Activated naive CD8-positive, alpha-beta T cell treated with anti-CD3 and anti-CD28 coated beads, Interleukin-2, amount 10 ng/mL, durations not matched to agents 7 days and 5 days (primary cell): ENCODE measurements at regions not wholly inside any gene's neighbourhood (a gene's known extent, or its start where the extent isn't known, plus 50 kb on each side); places are given as distances from the start of the nearest gene placed in this dataset.

ENCODE experiments used
- ATAC-seq: fragments of 150-1000 bp; cut with Tn5 transposase; one replicate; pipeline ENCODE4 v1.10.0; 2021; ENCODE audit warnings: low read depth, moderate library complexity
- POLR2A ChIA-PET: fragments of 350-600 bp; sonication (Branson Sonifier 250); formaldehyde crosslinking; loops from one replicate; lab custom pipeline; 2021; ENCODE audit warnings: antibody characterized with exemption; lab: Charles Lee
- DNase-seq: peaks from one replicate; pipeline ENCODE4 v3.0.0; 2021
- H3K27ac Mint-ChIP-seq: one replicate; pipeline ENCODE4 v1.8.0; 2022; ENCODE audit warnings: mild to moderate bottlenecking, mixed read lengths
- H3K27me3 Mint-ChIP-seq: one replicate; pipeline ENCODE4 v1.8.0; 2022; ENCODE audit warnings: mild to moderate bottlenecking, moderate library complexity, mixed read lengths
- H3K36me3 Mint-ChIP-seq: one replicate; pipeline ENCODE4 v1.8.0; 2021; ENCODE audit warnings: mild to moderate bottlenecking, mixed read lengths
- H3K4me1 Mint-ChIP-seq: one replicate; pipeline ENCODE4 v1.8.0; 2021; ENCODE audit warnings: mixed read lengths
- H3K4me3 Mint-ChIP-seq: one replicate; pipeline ENCODE4 v1.8.0; 2022; ENCODE audit warnings: mild to moderate bottlenecking, moderate library complexity, mixed read lengths
- H3K9me3 Mint-ChIP-seq: one replicate; pipeline ENCODE4 v1.8.0; 2021; ENCODE audit warnings: mixed read lengths

DNA sequence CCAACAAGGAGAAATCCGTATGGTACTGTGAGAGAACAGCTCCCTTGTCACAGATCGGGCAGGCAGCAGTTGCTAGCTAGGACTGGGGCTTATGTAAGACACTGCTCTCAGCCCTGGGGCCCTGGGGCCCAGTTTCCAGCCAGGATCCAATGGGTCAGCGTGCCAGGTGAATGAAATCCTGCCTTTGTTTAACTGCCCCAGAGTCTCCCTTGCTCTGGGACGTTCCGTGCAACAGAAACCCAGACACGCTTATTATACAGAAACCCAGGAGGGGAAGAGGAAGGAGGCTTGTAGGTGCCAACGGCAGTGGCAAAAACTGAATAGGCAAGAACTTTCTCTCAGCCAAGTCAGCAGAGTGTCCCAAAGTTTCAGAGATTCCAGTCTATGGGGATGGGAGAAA lies 110.6 kb downstream of the DIO2 start:
- no peak overlapping the region for H3K4me3 Mint-ChIP-seq
- H3K27me3 Mint-ChIP-seq = no peaks in the 10 kb centered on the region
- no peaks in the 10 kb centered on the region for H3K36me3 Mint-ChIP-seq
- no peak for ATAC-seq
- H3K4me1 Mint-ChIP-seq = no peaks in the 10 kb centered on the region
- H3K27ac Mint-ChIP-seq = no peak overlapping the region
- DNase-seq = no peak
- POLR2A ChIA-PET = no interaction called here
- peaks cover 5% of the 10 kb centered on the region for H3K9me3 Mint-ChIP-seq

DNA sequence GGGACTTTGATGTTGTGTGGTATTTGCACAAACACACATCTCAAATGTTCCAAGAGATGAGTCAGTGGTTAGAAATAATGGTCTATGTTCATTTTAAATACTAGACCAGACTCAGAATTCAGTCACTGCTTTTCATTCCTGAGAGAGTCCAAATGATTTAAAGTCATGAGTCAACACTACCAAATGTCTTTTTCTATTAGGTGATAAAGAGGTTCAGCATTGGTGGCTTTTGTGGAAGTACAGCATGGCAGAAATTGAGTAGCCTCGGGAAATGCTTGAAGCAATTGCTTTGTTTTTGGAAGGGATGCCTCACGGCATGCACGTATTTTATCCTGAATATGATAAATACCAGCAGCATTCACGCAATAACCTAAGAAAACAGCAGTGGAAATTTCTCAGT lies 115.7 kb downstream of the DIO2 start:
- H3K4me3 Mint-ChIP-seq = no peak overlapping the region
- POLR2A ChIA-PET = no interaction called here
- H3K27me3 Mint-ChIP-seq = no peaks in the 10 kb centered on the region
- DNase-seq = no peak
- no peak for ATAC-seq
- no peaks in the 10 kb centered on the region for H3K36me3 Mint-ChIP-seq
- H3K27ac Mint-ChIP-seq = no peak overlapping the region
- no peaks in the 10 kb centered on the region for H3K4me1 Mint-ChIP-seq
- H3K9me3 Mint-ChIP-seq = peaks cover 6% of the 10 kb centered on the region

DNA sequence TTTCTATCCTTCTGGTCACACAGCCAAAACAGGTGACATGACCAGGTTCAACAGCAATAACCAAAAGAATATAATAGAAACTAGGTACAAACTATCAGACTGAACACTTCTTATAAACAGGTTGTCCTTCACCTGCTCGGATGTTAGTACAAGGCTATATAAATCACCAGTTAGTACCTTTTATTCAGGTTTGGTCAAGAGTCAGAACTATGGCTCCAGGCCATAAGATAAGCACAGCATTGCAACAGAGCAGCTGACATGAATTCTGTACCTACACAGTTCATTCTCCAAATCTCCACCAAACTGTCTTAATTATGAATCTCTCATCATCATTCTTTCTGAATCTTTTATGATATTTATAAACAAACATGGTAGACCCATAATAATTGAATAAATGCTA lies 123.9 kb downstream of the DIO2 start:
- Mint-ChIP-seq H3K4me1 (no peaks in the 10 kb centered on the region), H3K9me3 (peaks cover 10% of the 10 kb centered on the region), H3K36me3 (no peaks in the 10 kb centered on the region), H3K27ac (no peak overlapping the region), H3K4me3 (no peak overlapping the region), H3K27me3 (no peaks in the 10 kb centered on the region)
- ATAC-seq (no peak), DNase-seq (no peak)
- POLR2A ChIA-PET = no interaction called here

DNA sequence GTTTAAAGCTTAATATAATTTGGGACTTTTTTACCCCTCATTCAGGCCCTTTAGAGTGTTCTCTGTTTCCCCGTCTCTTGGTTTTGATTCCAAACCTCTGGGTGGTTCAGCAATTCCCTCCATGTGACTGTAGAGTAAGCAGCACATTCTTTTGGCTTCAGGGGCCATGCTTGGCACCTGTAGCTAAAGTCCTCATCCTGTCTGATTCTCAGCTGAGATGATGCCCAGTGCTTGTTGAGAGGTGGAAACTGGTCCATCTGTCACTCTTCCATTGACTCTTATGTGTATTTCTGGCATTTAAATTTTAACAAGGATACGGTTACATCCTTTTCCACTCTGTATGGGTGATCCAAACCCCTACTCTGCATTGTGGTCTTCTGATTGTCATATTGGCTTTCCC lies 127.1 kb downstream of the DIO2 start:
- no peaks in the 10 kb centered on the region for H3K27me3 Mint-ChIP-seq
- H3K4me1 Mint-ChIP-seq = no peaks in the 10 kb centered on the region
- DNase-seq (no peak), ATAC-seq (no peak)
- no peaks in the 10 kb centered on the region for H3K36me3 Mint-ChIP-seq
- POLR2A ChIA-PET = no interaction called here
- peaks cover 10% of the 10 kb centered on the region for H3K9me3 Mint-ChIP-seq
- no peak overlapping the region for H3K27ac Mint-ChIP-seq
- no peak overlapping the region for H3K4me3 Mint-ChIP-seq

DNA sequence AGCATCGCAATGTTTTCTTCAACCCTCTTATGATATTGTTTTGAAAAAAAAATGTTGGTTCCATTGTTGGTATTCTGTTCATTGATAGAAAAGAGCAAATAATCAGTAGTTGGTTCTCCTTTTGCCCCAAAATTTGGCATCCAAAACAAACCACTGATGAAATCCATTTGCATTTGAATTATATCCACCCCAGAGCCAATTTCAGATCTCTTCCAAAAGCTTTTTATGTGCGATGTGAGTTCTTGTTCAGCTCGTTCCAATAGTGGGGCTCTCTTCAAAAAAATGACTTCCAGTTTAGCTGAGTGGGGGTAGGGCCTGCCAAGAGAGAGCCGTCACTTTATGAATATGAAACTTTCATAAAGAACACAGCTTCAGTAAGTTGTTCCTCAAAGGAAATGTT lies 130.7 kb downstream of the DIO2 start:
- peaks cover 9% of the 10 kb centered on the region for H3K9me3 Mint-ChIP-seq
- POLR2A ChIA-PET = no interaction called here
- H3K27ac Mint-ChIP-seq = no peak overlapping the region
- H3K27me3 Mint-ChIP-seq = no peaks in the 10 kb centered on the region
- H3K36me3 Mint-ChIP-seq = no peaks in the 10 kb centered on the region
- DNase-seq (no peak), ATAC-seq (no peak)
- no peak overlapping the region for H3K4me3 Mint-ChIP-seq
- no peaks in the 10 kb centered on the region for H3K4me1 Mint-ChIP-seq

DNA sequence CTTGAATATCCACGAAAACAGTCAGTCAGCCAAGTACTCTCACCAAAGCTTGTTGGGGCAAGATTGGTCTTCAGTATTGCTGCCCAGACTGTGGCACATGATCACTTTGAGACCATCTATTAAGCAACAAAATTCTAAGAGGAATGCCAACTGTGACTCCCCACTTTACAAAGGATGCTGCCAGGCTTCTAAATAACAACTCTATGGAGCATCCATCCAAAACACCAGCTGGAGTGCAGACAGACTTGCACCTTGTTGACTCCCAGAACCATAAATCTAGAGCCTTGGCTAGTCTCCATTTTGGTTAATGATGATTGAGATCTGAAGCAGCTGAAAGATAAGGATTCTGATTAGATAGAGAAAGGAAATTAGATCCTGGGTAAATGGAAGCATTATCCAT lies 132.8 kb downstream of the DIO2 start:
- POLR2A ChIA-PET = no interaction called here
- ATAC-seq = no peak

DNA sequence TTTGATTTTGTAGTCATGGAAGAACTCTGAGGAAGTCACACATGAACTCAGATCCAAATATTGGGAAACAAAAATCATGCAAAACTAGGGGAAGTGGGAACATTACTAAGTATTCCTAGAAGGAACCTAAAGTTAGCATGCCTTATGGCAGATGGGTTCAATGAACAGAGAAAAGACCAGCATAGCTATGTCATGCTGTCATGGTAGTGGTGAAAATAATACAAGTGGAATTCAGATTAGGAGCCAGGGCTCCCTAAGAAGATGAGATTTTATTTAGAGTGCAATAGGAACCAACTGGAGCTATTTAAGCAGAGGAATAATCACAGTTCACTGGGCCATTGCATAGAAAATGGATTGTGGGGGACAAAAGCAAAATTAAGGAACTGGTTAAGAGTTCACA lies 134.0 kb downstream of the DIO2 start:
- no peak overlapping the region for H3K4me3 Mint-ChIP-seq
- no peaks in the 10 kb centered on the region for H3K36me3 Mint-ChIP-seq
- POLR2A ChIA-PET = no interaction called here
- H3K4me1 Mint-ChIP-seq = no peaks in the 10 kb centered on the region
- ATAC-seq = no peak
- peaks cover 6% of the 10 kb centered on the region for H3K9me3 Mint-ChIP-seq
- H3K27me3 Mint-ChIP-seq = no peaks in the 10 kb centered on the region
- DNase-seq = no peak
- H3K27ac Mint-ChIP-seq = no peak overlapping the region

More for the DNA sequence above, 132.8 kb downstream of the DIO2 start:
- Mint-ChIP-seq H3K27me3 (no peaks in the 10 kb centered on the region), H3K4me3 (no peak overlapping the region), H3K9me3 (peaks cover 6% of the 10 kb centered on the region), H3K36me3 (no peaks in the 10 kb centered on the region), H3K27ac (no peak overlapping the region), H3K4me1 (no peaks in the 10 kb centered on the region)
- DNase-seq = no peak

DNA sequence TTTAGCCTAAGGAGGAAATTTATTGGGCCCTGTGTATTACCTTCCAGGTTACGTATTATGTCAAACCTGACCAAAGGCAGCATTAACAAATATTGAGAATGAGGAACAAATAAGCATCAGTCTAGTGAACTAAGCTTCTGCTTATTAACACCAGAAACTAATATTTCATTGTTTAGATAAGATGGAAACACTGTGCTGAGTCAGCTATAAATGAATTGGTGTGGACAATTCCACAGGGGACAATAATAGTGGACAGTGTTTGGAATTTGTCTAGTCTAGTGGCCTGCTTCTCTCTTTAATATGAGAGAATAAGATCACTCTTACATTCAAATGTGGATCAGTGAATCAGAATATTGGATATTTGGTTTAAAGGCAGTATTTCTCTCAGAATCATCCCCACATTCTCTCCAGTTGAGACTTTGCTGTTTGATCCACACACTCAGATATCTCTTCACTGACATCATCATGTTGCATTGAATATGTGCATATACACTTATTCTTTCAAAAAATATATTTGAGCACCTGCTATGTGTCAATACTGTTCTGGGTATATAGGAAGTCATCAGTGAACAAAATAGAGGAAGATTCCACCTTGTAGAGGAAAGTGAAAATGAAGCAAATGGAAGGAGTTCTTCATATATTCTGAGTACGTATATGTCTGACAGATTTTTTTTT lies 136.3 kb downstream of the DIO2 start:
- Mint-ChIP-seq H3K36me3 (no peaks in the 10 kb centered on the region), H3K9me3 (peaks cover 4% of the 10 kb centered on the region), H3K27me3 (no peaks in the 10 kb centered on the region), H3K4me3 (no peak overlapping the region), H3K4me1 (no peaks in the 10 kb centered on the region), H3K27ac (no peak overlapping the region)
- no peak for DNase-seq
- no peak for ATAC-seq
- POLR2A ChIA-PET = no interaction called here

DNA sequence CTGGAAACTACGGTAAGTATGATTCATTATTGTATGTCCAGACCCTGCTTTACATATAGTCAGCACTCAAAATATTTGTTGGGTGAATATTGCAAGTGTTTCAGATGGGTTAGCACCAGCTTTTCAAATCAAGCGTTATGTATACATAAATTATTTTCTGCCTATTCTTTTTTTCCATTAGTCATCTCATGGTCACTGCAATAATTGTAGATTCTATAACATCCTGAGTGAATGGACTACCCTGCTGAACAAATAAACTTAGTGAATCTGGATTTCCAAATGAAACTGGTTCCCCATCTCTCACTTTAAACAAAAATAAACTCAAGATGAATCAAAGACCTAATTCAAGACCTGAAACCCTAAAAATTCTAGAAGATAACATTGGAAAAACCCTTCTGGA lies 152.3 kb downstream of the DIO2 start:
- H3K27ac Mint-ChIP-seq = no peak overlapping the region
- H3K9me3 Mint-ChIP-seq = no peaks in the 10 kb centered on the region
- ATAC-seq = no peak
- H3K4me3 Mint-ChIP-seq = no peak overlapping the region
- no peaks in the 10 kb centered on the region for H3K36me3 Mint-ChIP-seq
- POLR2A ChIA-PET = no interaction called here
- no peak for DNase-seq
- no peaks in the 10 kb centered on the region for H3K27me3 Mint-ChIP-seq
- H3K4me1 Mint-ChIP-seq = no peaks in the 10 kb centered on the region

DNA sequence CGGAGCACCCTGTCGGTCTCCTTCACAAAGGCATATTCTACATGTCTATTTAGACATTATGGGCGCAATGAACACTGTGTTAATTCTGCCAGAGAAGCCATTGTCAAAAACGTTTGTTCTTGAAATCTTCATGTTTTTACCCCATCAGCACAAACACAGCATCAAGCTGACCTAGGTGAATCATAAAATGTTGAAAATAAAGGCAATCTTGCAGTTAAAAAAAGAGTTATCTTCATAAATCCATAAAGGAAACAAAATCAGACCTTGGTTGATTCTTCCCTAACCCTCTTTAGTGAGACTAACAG lies 154.9 kb downstream of the DIO2 start:
- Mint-ChIP-seq H3K27me3 (no peaks in the 10 kb centered on the region), H3K4me3 (no peak overlapping the region), H3K36me3 (no peaks in the 10 kb centered on the region), H3K27ac (no peak overlapping the region), H3K9me3 (no peaks in the 10 kb centered on the region), H3K4me1 (no peaks in the 10 kb centered on the region)
- DNase-seq (no peak), ATAC-seq (no peak)
- POLR2A ChIA-PET = no interaction called here

DNA sequence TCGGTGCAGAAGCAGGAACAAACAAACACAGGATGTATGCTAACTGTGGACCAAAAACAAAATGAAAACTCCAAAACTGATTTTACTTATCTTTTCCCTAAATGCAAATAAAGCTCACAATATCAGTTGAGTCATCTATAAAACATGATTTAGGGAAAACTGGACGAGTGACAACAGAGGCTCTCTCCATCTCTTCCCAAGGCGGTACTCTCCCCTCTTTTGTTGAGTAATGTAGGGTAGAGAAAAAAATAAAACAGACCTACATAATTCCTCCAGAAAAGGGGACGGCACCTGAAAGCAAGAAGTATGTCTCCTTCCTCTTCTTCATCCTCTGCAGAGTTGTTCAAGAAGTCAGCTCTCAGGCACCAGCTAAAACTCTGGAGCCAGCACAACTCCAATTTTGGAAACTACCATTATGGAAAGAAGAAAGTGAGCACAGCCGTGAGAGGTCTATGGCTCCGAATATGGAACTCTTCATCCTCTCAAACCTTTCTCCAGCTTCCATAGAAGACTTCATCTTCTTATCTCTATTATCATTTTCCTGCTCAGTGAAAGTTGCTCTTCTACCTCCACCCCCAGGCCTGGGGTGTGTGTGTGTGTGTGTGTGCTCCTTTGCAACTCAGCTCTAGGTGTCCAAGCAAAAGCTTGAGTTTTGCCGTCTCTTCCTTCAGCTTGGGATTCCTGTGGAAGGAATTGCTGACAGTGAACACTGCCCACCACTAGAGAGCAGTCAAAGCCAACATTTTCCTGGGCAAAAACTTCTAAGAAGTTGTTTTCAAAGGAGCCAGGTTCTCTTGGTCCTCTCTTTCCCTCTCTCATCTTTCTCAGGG lies 155.4 kb downstream of the DIO2 start:
- H3K27ac Mint-ChIP-seq = no peak overlapping the region

DNA sequence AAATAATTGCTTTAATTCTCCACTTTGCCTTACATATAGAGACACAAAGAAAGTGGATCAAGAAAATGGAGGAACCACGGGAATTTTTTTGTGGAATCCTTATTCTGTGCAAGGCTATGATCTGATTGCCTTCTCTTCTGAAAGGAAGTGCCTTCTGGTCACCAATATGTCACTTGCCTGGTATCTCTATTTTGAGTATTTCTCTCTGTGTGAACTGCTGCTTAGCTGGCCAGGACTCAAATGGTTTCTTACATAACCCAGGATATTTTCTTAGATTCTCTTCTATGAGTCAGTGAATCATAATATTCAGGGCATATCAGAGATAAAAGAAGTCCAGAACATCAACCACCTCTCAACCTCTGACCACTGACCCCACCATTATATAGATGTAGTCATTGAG lies 156.1 kb downstream of the DIO2 start:
- Mint-ChIP-seq H3K4me3 (no peak overlapping the region), H3K27ac (no peak overlapping the region), H3K36me3 (no peaks in the 10 kb centered on the region), H3K27me3 (no peaks in the 10 kb centered on the region), H3K9me3 (no peaks in the 10 kb centered on the region), H3K4me1 (no peaks in the 10 kb centered on the region)
- POLR2A ChIA-PET = no interaction called here
- no peak for DNase-seq
- no peak for ATAC-seq

More for the DNA sequence above, 155.4 kb downstream of the DIO2 start:
- Mint-ChIP-seq H3K4me1 (no peaks in the 10 kb centered on the region), H3K36me3 (no peaks in the 10 kb centered on the region), H3K27me3 (no peaks in the 10 kb centered on the region), H3K9me3 (no peaks in the 10 kb centered on the region), H3K4me3 (no peak overlapping the region)
- DNase-seq (no peak), ATAC-seq (no peak)
- POLR2A ChIA-PET = no interaction called here

DNA sequence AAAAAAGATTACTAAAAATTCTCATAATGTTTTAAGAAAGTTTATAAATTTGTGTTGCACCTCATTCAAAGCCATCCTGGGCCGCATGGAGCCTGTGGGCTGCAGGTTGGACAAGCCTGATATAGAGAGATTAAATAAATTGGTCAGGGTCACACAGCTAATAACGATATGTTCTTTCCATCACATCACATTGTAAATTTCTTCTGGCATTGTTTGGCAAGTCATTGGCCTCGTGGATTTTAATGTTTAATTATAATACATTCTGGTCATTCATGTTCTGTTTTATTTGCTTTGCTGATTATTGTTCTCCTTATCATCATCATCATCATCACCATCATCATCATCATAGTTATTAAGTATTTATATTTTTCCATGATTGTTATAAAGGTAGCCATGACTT lies 157.3 kb downstream of the DIO2 start:
- Mint-ChIP-seq H3K36me3 (no peaks in the 10 kb centered on the region), H3K4me1 (no peaks in the 10 kb centered on the region), H3K4me3 (no peak overlapping the region), H3K27ac (no peak overlapping the region), H3K27me3 (no peaks in the 10 kb centered on the region), H3K9me3 (no peaks in the 10 kb centered on the region)
- ATAC-seq (no peak), DNase-seq (no peak)
- POLR2A ChIA-PET = no interaction called here

DNA sequence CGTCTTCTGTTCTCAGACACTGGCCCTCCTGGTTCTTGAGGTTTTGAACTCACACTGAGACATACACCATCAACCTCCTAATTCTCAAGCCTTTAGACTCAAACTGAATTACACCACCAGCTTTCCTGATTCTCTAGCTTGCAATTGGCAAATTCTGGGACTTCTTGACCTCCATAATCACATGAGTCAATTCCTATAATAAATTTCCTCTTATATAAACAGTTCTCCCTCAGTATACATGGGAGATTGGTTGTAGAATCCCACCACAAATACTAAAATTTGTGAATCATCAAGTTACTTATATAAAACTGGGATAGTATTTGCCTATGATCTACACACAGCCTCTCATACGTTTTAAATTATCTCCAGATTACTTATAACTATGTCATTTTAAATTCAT lies 162.2 kb downstream of the DIO2 start:
- H3K36me3 Mint-ChIP-seq = no peaks in the 10 kb centered on the region
- POLR2A ChIA-PET = no interaction called here

More for the DNA sequence above, 162.2 kb downstream of the DIO2 start:
- no peaks in the 10 kb centered on the region for H3K27me3 Mint-ChIP-seq
- ATAC-seq (no peak), DNase-seq (no peak)
- H3K9me3 Mint-ChIP-seq = no peaks in the 10 kb centered on the region
- H3K4me1 Mint-ChIP-seq = no peaks in the 10 kb centered on the region
- no peak overlapping the region for H3K27ac Mint-ChIP-seq
- H3K4me3 Mint-ChIP-seq = no peak overlapping the region
